ENCODE measurements at regions not wholly inside any gene's neighbourhood (a gene's known extent, or its start where the extent isn't known, plus 50 kb on each side); places are given as distances from the start of the nearest gene placed in this dataset.
"Not testable (repeated sequence)": the region's sequence is repeated elsewhere in the genome, so short reads cannot be mapped to it uniquely, and the experiment has no call there.

GRCh38 chr18:78785706-78786105 lies 193.9 kb upstream of the SALL3 start:
- no peak for DNase-seq

DNA sequence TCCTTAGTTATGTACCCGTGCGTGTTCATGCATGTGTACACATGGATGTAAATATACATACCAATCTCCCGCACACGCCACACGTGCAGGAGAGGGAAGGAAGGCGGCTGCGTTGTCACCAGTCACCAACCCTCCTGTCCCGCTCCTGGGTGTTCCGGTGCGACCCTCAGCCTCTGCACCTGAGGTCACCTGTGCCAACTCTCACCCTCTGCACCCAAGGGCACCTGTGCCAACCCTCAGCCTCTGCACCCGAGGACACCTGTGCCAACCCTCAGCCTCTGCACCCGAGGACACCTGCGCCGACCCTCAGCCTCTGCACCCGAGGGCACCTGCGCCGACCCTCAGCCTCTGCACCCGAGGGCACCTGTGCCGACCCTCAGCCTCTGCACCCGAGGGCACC lies 192.8 kb upstream of the SALL3 start:
- no peak for DNase-seq

- DNase-seq: no peak
Measured at GRCh38 chr18:78787751-78788150, 191.9 kb upstream of the SALL3 start.

- DNase-seq: no peak
Measured at GRCh38 chr18:78788161-78788560, 191.5 kb upstream of the SALL3 start.

GRCh38 chr18:78789850-78790249 lies 189.8 kb upstream of the SALL3 start:
- no peak for DNase-seq

DNA sequence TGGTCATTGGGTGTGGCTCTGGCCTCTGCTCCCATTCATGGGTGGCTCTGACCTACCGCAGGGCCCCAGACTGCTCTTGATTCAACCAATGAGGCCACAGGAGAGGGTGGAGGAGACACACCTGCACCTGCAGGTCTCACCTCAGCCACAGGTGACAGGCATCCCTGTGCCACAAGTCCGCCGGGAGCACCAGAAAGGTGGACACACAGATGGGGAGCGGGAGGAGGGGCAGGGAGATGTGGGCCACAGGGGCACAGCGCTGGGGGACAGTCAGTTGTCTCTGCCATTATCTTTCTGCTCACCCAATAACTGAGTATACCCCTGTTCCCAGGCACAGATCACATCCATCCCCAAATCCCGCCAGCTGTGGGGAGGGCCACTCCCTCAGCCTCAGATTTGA lies 189.1 kb upstream of the SALL3 start:
- no peak for DNase-seq

- DNase-seq: no peak
Measured at GRCh38 chr18:78790960-78791359, 188.7 kb upstream of the SALL3 start.

GRCh38 chr18:78792094-78792493 lies 187.5 kb upstream of the SALL3 start:
- DNase-seq: no peak

DNA sequence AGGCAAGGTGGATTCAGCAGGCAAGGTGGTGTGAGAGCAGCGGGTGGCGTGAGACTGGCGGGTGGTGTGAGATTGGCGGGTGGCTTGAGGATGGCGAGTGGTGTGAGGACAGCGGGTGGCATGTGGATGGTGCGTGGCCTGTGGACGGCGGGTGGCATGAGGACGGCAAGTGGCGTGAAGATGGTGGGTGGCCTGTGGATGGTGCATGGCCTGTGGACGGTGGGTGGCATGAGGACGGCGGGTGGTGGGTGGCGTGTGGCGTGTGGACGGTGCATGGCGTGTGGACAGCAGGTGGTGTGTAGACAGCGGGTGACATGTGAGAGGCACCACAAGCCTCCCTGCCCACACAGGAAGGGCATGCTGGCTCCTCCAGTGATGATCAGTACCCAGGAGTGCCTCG lies 186.9 kb upstream of the SALL3 start:
- no peak for DNase-seq

- no peak for DNase-seq
Measured at GRCh38 chr18:78793313-78794070, 186.1 kb upstream of the SALL3 start.

GRCh38 chr18:78794071-78794430 lies 185.6 kb upstream of the SALL3 start:
- DNase-seq: no peak

DNA sequence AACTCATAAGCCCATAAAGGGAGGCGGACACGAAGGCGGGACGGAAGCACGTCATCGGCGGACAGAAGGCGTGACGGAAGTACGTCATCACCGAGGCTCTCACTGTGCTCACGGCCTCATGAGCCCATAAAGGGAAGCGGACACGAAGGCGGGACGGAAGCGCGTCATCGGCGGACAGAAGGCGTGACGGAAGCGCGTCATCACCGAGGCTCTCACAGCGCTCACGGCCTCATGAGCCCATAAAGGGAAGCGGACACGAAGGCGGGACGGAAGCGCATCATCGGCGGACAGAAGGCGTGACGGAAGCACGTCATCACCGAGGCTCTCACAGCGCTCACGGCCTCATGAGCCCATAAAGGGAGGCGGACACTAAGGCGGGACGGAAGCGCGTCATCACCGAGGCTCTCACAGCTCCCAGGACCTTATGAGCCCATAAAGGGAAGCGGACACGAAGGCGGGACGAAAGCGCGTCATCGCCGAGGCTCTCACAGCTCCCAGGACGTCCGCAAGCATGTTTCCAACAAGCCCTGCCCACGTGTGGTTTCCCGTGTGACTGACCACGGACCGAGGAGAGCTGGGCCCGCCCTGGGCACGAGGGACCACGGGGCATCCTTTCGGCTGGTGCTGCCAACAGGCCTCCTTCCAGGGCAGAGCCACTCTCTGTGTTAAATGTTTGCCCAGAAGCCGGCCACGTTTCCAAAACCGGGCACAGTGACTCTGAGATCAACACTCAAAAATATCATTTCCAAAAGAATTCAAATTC lies 182.7 kb upstream of the SALL3 start:
- DNase-seq: no peak

GRCh38 chr18:78797499-78797898 lies 182.1 kb upstream of the SALL3 start:
- DNase-seq: no peak

DNA sequence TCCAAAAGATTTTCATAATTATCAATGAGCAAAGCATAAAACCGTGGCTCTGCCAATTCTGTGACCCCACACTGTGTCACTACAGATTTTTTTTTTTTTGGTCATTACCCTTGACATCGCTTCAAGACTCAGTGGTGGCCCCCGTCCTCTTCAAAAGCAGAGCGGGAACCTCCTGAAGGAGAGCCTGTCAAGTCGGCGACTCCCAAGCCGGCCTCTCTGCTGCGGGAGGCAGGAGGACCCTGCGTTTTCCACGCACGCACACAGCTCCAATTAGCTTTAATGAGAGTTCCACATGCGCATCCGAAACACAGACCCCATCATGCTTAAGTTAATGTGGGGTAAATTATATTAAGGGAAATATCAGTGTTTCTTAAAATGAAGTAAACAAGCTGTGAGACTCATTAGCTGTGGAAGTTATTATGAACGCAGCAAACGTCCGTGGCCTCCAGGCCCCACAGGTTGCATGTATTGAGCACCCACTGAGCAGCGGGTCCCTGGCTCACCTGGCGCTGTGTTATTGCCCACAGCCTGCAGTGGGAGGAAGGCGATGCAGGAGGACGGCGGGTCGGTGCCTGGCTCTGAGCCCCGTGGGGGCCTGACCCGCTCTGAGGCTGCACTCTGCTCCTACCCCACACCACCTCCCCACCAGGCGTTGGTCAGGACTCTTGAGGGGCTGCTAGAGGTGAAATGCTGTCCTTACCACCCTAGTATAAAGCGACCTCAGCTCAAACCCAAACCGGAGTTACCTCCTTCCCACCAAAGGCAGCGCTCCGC lies 181.0 kb upstream of the SALL3 start:
- DNase-seq: no peak

DNA sequence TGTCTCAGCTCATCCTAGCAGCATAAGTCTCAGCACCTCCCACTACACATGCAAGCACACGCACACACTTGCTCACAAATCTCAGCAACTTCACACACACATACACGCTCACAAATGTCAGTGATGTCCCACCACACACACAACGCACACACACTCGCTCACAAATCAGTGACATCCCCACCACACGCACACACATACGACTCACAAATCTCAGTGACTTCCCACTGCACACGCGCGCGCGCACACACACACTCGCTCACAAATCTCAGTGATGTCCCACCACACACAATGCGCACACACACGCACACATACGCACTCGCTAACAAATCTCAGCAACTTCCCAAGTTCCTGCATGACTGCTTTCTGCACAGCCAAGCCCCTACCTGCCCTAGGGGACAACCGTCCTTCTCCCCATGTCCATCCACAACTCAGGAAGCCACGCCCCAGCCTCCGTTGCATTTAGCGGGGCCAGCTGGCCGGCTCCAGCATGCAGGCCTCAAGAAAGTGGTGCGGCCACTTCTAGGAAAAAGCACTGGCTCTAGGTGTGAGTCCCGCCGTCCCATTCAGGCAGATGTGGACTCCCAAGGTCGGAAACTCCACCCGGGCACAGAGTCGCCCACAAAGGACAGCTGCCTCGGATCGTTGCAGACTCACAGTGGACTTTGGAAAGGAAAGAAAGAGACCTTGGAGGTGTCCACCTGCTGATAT lies 180.1 kb upstream of the SALL3 start:
- DNase-seq: no peak

- not testable (repeated sequence) for DNase-seq
Measured at GRCh38 chr18:78800102-78800851, 179.3 kb upstream of the SALL3 start.

- no peak for DNase-seq
Measured at GRCh38 chr18:78801011-78801410, 178.6 kb upstream of the SALL3 start.

GRCh38 chr18:78803104-78803503 lies 176.5 kb upstream of the SALL3 start:
- no peak for DNase-seq

- no peak for DNase-seq
Measured at GRCh38 chr18:78804206-78805030, 175.2 kb upstream of the SALL3 start.

DNA sequence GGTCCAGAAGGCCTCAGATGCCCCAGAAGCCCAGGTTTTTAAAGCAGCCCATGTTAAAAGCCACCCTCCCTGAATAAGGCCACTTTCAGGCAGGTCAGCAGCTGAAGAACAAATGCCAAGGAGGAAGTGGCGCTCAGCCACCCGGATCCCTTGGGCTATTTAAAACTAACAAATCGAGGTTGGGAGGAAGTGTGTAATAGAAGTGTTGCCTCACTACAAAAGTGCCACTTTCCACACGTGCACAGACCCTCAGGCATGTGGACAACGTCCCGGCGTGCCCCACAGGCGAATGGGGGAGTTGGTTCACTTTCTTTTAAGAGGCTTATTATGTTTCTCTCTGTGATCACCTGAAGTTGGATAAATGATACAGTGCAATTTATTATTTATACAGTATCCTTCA lies 173.8 kb upstream of the SALL3 start:
- DNase-seq: no peak

DNA sequence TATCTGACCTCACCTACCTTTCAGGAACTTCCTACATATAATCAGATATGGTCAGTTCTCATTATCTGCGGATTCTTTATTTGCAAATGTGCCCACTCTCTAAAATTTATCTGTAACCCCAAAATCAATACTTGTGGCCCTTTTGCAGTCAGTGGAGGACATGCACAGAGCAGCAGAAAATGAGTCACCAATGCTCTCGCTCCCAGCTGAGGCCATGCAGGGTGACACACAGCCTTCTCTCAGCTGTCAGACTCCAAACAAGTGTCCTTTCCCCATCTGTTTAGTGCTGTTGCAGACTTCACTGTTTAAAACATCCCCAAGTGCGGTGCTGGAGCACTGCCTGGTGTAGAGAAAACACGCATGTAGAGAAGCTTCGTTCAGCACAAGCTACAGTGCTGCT lies 171.9 kb upstream of the SALL3 start:
- DNase-seq: no peak

DNA sequence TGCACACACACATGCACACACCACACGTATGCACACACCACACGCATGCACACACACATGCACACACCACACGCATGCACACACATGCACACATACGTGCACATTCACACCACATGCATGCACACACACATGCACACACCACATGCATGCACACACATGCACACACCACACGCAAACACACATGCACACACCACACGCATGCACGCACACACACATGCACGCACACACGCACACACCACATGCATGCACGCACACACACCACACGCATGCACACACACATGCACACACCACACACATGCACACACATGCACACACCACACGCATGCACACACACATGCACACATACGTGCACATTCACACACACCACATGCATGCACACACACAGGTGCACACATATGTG lies 169.8 kb upstream of the SALL3 start:
- no peak for DNase-seq

Data from suppressor macrophage treated with lipopolysaccharide for 4 hours (primary cell).